ENCODE measurements at regions not wholly inside any gene's neighbourhood (a gene's known extent, or its start where the extent isn't known, plus 50 kb on each side); places are given as distances from the start of the nearest gene placed in this dataset.

- TF ChIP-seq CTCF (IDR thresholded peaks at IDR 0.05) (no peak), POLR2A (IDR thresholded peaks at IDR 0.05) (no peak)
These were observed 573.9 kb upstream of the GRID2 start for GRCh38 chr4:91729851-91730250.
